Calu3 (cell line): ENCODE measurements at regions not wholly inside any gene's neighbourhood (a gene's known extent, or its start where the extent isn't known, plus 50 kb on each side); places are given as distances from the start of the nearest gene placed in this dataset.

ENCODE experiments used
- BruUV-seq: library from RNA; stranded (reverse); fragments of 400-500 nt; replicated peaks from 2 replicates; lab custom pipeline; 2021; lab: Mats Ljungman, UMichigan
- CTCF ChIA-PET: fragments of 300-600 bp; sonication (Branson Sonifier 250); formaldehyde crosslinking; loops from one replicate; lab custom pipeline; 2022; ENCODE audit warnings: antibody characterized with exemption; lab: Charles Lee
- DNase-seq: peaks from one replicate; pipeline ENCODE4 v3.0.0; 2022
- H3K27ac Mint-ChIP-seq: one replicate; pipeline ENCODE4 v1.8.0; 2022; ENCODE audit warnings: mixed read lengths; ENCODE audit not compliant: unreplicated experiment
- H3K27me3 Mint-ChIP-seq: one replicate; pipeline ENCODE4 v1.8.0; 2022; ENCODE audit warnings: mixed read lengths; ENCODE audit not compliant: unreplicated experiment
- H3K36me3 Mint-ChIP-seq: one replicate; pipeline ENCODE4 v1.8.0; 2022; ENCODE audit warnings: mild to moderate bottlenecking, moderate library complexity, mixed read lengths; ENCODE audit not compliant: insufficient read depth, unreplicated experiment
- H3K4me1 Mint-ChIP-seq: one replicate; pipeline ENCODE4 v1.8.0; 2022; ENCODE audit warnings: mild to moderate bottlenecking, low read depth, mixed read lengths; ENCODE audit not compliant: unreplicated experiment
- H3K4me3 Mint-ChIP-seq: one replicate; pipeline ENCODE4 v1.8.0; 2022; ENCODE audit warnings: mild to moderate bottlenecking, low read depth, moderate library complexity, mixed read lengths; ENCODE audit not compliant: unreplicated experiment
- H3K9me3 Mint-ChIP-seq: one replicate; pipeline ENCODE4 v1.8.0; 2022; ENCODE audit warnings: low read depth, mixed read lengths; ENCODE audit not compliant: unreplicated experiment
- CTCF ChIP-seq: fragments of 200-600 bp; IDR thresholded peaks from one replicate; pipeline ENCODE4 v1.8.0; 2022; ENCODE audit warnings: antibody characterized with exemption; ENCODE audit not compliant: unreplicated experiment
- intact Hi-C: fragments of 100-400 bp; cut with micrococcal nuclease; formaldehyde crosslinking; loops from one replicate; pipeline ENCODE4 v1.10.0; 2022; ENCODE audit not compliant: unreplicated experiment

DNA sequence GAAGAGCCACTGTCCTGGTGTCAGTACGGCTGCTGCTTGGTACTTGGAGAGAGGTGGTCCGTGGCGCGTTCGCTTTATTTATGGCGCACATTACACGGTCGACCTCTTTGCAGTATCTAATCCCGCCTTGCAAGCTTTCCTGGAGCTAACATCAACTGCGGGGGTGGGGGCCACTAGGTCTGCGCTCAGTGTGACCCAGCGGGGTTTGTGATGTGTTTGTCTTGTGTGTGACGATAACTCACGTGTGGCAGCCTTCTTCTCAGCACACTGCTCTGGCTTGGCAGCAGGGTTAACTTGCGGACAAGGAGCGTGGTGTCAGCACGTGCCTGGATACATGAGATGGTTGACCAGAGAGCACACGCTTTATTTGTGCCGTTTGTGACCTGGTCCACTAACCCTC is 122.2 kb upstream of the RTL1 start:
- BruUV-seq, result no TSS peak
- Mint-ChIP-seq H3K36me3 (no peaks in the 10 kb centered on the region), H3K9me3 (no peaks in the 10 kb centered on the region), H3K4me3 (no peak overlapping the region), H3K27me3 (no peaks in the 10 kb centered on the region), H3K4me1 (no peaks in the 10 kb centered on the region), H3K27ac (no peak overlapping the region)
- CTCF ChIA-PET, result no interaction called here
- no peak for TF ChIP-seq CTCF
- no peak for DNase-seq
- intact Hi-C loops, result no loop called here

GRCh38 chr14:101026341-101026740 is 122.8 kb upstream of the RTL1 start:
- Mint-ChIP-seq H3K36me3 (no peaks in the 10 kb centered on the region), H3K9me3 (no peaks in the 10 kb centered on the region)
- no peak for TF ChIP-seq CTCF

DNA sequence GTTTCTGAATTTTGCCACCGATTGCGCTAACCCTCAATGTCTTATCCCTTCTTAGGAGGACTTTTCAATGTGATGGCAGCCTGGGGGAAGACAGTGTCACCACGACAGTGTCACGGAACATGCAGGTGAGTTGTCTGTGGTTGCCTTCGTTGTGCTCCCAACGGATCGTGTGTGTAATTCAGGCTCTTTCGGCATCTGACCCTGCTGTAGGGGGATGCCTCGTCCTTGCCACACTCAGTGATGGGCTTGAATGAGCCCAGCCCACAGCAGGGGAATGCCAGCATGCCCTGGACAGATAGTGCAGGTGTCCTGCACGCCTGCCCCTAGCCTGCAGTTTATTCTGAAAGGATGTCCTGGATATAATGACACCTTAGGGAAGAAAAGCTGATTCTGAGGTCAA is 123.8 kb upstream of the RTL1 start:
- intact Hi-C loops, result no loop called here
- BruUV-seq, result no TSS peak
- CTCF ChIA-PET, result no interaction called here
- H3K27ac Mint-ChIP-seq, result no peak overlapping the region
- no peak for DNase-seq
- H3K27me3 Mint-ChIP-seq, result no peaks in the 10 kb centered on the region
- no peaks in the 10 kb centered on the region for H3K36me3 Mint-ChIP-seq
- TF ChIP-seq CTCF, result no peak
- no peaks in the 10 kb centered on the region for H3K4me1 Mint-ChIP-seq
- no peak overlapping the region for H3K4me3 Mint-ChIP-seq
- no peaks in the 10 kb centered on the region for H3K9me3 Mint-ChIP-seq

More at GRCh38 chr14:101026341-101026740, 122.8 kb upstream of the RTL1 start:
- DNase-seq, result no peak
- BruUV-seq, result no TSS peak
- Mint-ChIP-seq H3K27ac (no peak overlapping the region), H3K4me3 (no peak overlapping the region), H3K27me3 (no peaks in the 10 kb centered on the region), H3K4me1 (no peaks in the 10 kb centered on the region)
- intact Hi-C loops, result no loop called here
- CTCF ChIA-PET, result no interaction called here

- no TSS peak for BruUV-seq
- no peaks in the 10 kb centered on the region for H3K36me3 Mint-ChIP-seq
- no peak overlapping the region for H3K27ac Mint-ChIP-seq
- DNase-seq, result no peak
- H3K27me3 Mint-ChIP-seq, result no peaks in the 10 kb centered on the region
- H3K4me3 Mint-ChIP-seq, result no peak overlapping the region
- TF ChIP-seq CTCF, result no peak
- no peaks in the 10 kb centered on the region for H3K9me3 Mint-ChIP-seq
- intact Hi-C loops, result no loop called here
- no peaks in the 10 kb centered on the region for H3K4me1 Mint-ChIP-seq
- CTCF ChIA-PET, result interaction anchor here (0.6 kb wide), 1 partner anchor 30 kb away, joined by 3 read pairs; no protein-coding TSS in a partner anchor
Observed at GRCh38 chr14:101027966-101028365, 124.4 kb upstream of the RTL1 start.
